Epidermal melanocyte (primary cell): ENCODE measurements at regions not wholly inside any gene's neighbourhood (a gene's known extent, or its start where the extent isn't known, plus 50 kb on each side); places are given as distances from the start of the nearest gene placed in this dataset.

Experiments
- DNase-seq: peaks from one replicate; pipeline ENCODE4 v3.0.0; 2011; ENCODE audit warnings: low spot score; ENCODE audit not compliant: insufficient read length

- no peak for DNase-seq
Measured at GRCh38 chr3:1808590-1808989, 290.1 kb upstream of the CNTN4 start.

GRCh38 chr3:1823867-1824266 is 274.8 kb upstream of the CNTN4 start:
- DNase-seq = no peak

- DNase-seq = no peak
Measured at GRCh38 chr3:1824359-1824758, 274.3 kb upstream of the CNTN4 start.

GRCh38 chr3:1828519-1828918 is 270.1 kb upstream of the CNTN4 start:
- DNase-seq = no peak

GRCh38 chr3:1830851-1831250 is 267.8 kb upstream of the CNTN4 start:
- DNase-seq = no peak

- DNase-seq = no peak
Measured at GRCh38 chr3:1832395-1832794, 266.3 kb upstream of the CNTN4 start.

- no peak for DNase-seq
Measured at GRCh38 chr3:1843111-1843510, 255.6 kb upstream of the CNTN4 start.

GRCh38 chr3:1847571-1847970 is 251.1 kb upstream of the CNTN4 start:
- DNase-seq = no peak

GRCh38 chr3:1848935-1849334 is 249.7 kb upstream of the CNTN4 start:
- no peak for DNase-seq

GRCh38 chr3:1852950-1853349 is 245.7 kb upstream of the CNTN4 start:
- no peak for DNase-seq

GRCh38 chr3:1855841-1856240 is 242.8 kb upstream of the CNTN4 start:
- no peak for DNase-seq

GRCh38 chr3:1870738-1871137 is 227.9 kb upstream of the CNTN4 start:
- DNase-seq = no peak

- no peak for DNase-seq
Measured at GRCh38 chr3:1883534-1883933, 215.1 kb upstream of the CNTN4 start.

GRCh38 chr3:1892459-1892858 is 206.2 kb upstream of the CNTN4 start:
- no peak for DNase-seq

- DNase-seq = no peak
Measured at GRCh38 chr3:1902416-1902815, 196.2 kb upstream of the CNTN4 start.

GRCh38 chr3:1903111-1903510 is 195.6 kb upstream of the CNTN4 start:
- DNase-seq = no peak

GRCh38 chr3:1907911-1908310 is 190.8 kb upstream of the CNTN4 start:
- no peak for DNase-seq

GRCh38 chr3:1908651-1909445 is 189.8 kb upstream of the CNTN4 start:
- DNase-seq = no peak

GRCh38 chr3:1910322-1910721 is 188.3 kb upstream of the CNTN4 start:
- no peak for DNase-seq

- no peak for DNase-seq
Measured at GRCh38 chr3:1929788-1930414, 168.8 kb upstream of the CNTN4 start.

GRCh38 chr3:1938975-1939374 is 159.7 kb upstream of the CNTN4 start:
- no peak for DNase-seq

GRCh38 chr3:1942781-1943180 is 155.9 kb upstream of the CNTN4 start:
- DNase-seq = no peak
